ENCODE measurements at regions not wholly inside any gene's neighbourhood (a gene's known extent, or its start where the extent isn't known, plus 50 kb on each side); places are given as distances from the start of the nearest gene placed in this dataset.
"Not testable (repeated sequence)": the region's sequence is repeated elsewhere in the genome, so short reads cannot be mapped to it uniquely, and the experiment has no call there.

GRCh38 chr3:125822175-125822574 lies 146.8 kb upstream of the ROPN1B start:
- DNase-seq (ENCODE audit: low read depth), result peak; percentile 96

DNA sequence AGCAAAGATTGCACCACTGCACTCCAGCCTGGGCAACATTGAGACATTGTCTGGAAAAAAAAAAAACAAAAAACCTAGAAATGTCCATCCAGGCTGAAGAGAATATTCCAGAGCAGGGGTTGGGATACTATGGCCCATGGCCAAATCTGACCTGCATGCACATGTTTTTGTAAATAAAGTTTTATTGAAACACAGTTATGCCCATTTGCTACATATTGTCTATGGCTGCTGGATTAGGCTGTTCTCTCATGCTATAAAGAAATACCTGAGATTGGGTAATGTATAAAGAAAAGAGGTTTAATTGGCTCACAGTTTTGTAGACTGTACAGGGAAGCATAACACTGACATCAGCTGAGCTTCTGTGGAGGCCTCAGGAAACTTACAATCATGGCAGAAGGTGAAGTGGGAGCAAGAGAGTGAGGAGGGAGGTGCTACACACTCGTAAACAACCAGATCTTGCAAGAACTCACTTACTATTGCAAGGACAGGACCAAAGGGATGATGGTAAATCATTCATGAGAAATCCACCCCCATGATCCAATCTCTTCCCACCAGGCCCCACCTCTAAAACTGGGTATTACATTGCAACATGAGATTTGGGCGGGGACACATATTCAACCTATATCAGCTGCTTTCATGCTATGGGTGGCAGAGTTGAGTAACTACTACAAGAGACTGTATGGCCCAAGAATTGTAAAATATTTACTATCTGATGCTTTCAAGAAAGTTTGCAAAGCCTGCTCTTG lies 137.8 kb upstream of the ROPN1B start:
- not testable (repeated sequence) for DNase-seq (ENCODE audit: low read depth)

GRCh38 chr3:125835562-125835961 lies 133.4 kb upstream of the ROPN1B start:
- DNase-seq (ENCODE audit: low read depth), result not testable (repeated sequence)

DNA sequence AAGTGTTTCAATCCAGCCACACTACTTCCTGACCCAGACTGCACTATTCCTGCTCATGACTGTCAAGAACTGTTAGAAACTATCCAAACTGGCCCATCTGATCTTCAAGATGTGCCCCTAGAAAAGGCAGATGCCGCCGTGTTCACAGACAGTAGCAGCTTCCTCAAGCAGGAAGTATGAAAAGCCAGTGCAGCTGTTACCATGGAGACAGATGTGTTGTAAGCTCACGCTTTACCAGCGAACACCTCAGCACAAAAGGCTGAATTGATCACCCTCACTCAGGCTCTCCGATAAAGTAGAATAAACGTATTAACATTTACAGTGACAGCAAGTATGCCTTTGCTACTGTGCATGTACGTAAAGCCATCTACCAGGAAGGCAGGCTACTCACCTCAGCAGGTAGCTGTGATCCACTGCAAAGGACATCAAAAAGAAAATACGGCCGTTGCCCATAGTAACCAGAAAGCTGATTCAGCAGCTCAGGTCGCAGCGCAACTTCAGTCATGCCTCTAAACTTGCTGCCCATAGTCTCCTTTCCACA lies 132.9 kb upstream of the ROPN1B start:
- peak; percentile 63 for DNase-seq (ENCODE audit: low read depth)

- DNase-seq (ENCODE audit: low read depth), result not testable (repeated sequence)
Observed at GRCh38 chr3:125836786-125837185, 132.2 kb upstream of the ROPN1B start.

DNA sequence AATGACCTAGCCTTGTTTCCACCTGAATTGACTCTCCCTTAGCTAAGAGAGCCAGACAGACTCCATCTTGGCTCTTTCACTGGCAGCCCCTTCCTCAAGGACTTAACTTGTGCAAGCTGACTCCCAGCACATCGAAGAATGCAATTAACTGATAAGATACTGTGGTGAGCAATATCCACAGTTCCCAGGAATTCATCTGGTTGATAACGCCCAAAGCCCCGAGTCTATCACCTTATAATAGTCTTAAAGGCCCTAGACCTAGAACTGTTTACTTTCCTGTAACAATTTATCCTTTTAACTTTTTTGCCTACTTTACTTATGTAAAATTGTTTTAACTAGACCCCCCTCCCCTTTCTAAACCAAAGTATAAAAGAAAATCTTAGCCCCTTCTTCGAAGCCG lies 130.1 kb upstream of the ROPN1B start:
- not testable (repeated sequence) for DNase-seq (ENCODE audit: low read depth)

DNA sequence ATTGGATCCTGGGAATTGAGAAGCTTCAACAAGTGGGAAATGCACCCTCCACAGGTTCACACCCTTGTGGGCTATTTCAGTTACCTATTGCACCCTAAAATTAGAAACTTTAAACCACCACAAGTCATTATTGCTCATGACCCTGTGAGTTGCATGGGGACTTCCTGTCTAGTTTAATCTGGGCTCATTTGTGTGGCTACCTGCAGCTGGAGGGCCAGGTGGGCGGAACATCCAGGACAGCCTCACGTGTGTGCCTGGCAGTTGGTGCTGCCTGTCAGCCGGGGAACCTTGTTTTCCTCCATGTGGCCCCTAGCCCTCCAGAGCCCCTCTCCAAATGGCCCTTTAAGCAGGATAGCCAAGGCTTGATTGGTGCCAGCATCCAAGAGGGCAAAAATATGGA lies 128.5 kb upstream of the ROPN1B start:
- DNase-seq (ENCODE audit: low read depth), result not testable (repeated sequence)

DNA sequence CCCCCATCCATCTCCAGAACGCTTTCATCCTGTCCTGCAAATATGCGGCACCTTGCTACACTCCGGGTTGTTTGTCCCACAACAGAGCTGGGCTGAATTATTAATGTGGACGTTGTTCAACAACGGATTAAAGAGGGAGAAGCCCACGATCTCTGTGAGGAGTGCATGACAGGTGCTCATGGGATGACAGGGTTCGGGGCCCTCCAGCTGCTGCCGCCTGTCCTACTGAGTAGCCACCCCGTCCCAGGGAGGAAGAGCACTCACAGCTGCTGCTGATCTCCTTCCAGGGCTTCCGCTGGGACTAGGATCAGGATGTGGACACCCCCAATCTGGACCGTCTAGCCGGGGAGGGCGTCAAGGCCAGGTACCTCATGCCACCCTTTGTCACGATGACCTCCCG lies 121.0 kb upstream of the ROPN1B start:
- DNase-seq (ENCODE audit: low read depth), result not testable (repeated sequence)

DNA sequence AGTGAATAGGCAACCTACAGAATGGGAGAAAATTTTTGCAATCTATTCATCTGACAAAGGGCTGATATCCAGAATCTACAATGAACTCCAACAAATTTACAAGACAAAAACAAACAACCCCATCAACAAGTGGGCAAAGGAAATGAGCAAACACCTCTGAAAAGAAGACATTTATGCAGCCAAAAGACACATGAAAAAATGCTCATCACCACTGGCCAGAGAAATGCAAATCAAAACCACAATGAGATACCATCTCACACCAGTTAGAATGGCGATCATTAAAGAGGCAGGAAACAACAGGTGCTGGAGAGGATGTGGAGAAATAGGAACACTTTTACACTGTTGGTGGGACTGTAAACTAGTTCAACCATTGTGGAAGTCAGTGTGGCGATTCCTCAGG lies 114.0 kb upstream of the ROPN1B start:
- not testable (repeated sequence) for DNase-seq (ENCODE audit: low read depth)

DNA sequence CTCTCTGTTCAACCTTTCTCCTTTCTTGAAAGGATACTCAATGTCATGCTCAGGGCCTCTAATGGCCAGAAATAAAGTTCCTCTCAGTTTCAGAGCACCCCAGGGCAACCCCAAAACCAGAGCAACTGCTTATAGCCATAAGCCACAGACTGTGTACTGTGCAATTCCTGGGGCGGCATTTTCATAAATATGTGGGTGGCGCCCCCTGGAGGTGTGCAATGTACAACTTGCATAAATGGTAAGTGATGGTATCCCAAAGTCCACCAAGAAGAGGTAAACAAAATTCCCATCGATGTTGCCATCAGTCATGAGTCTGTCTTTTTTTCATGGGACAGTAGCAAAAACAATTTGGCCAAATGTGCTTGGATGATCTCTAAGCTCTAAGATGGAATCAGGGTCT lies 108.4 kb upstream of the ROPN1B start:
- not testable (repeated sequence) for DNase-seq (ENCODE audit: low read depth)

- DNase-seq (ENCODE audit: low read depth), result peak; percentile 16
Observed at GRCh38 chr3:125862841-125863254, 106.1 kb upstream of the ROPN1B start.

DNA sequence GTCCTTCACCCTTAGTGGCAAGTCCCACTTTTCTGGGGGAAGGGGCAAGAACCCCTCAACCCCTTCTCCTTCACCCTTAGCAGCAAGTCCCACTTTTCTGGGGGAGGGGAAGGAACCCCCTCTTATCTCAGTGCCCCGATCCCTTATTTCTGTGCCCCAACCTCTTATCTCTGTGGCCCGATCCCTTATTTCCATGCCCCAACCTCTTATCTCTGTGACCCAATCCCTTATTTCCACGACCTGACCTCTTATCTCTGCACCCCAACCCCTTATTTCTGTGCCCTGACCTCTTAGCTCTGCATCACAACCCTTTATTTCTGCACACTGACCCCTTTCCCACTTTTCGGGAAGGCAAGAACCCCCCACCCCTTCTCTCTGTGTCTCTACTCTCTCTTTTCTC lies 104.4 kb upstream of the ROPN1B start:
- DNase-seq (ENCODE audit: low read depth), result not testable (repeated sequence)

- peak; percentile 51 for DNase-seq (ENCODE audit: low read depth)
Observed at GRCh38 chr3:125886006-125886405, 83.0 kb upstream of the ROPN1B start.

DNA sequence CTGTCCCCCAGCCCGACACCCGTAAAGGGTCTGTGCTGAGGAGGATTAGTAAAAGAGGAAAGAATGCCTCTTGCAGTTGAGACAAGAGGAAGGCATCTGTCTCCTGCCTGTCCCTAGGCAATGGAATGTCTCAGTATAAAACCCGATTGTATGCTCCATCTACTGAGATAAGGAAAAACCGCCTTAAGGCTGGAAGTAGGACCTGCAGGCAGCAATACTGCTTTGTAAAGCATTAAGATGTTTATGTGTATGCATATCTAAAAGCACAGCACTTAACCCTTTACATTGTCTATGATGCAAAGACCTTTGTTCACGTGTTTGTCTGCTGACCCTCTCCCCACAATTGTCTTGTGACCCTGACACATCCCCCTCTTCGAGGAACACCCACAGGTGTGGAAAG lies 69.8 kb upstream of the ROPN1B start:
- DNase-seq (ENCODE audit: low read depth), result not testable (repeated sequence)

GRCh38 chr3:125901473-125901872 lies 67.5 kb upstream of the ROPN1B start:
- DNase-seq (ENCODE audit: low read depth), result not testable (repeated sequence)

- DNase-seq (ENCODE audit: low read depth), result not testable (repeated sequence)
Observed at GRCh38 chr3:125903780-125904455, 65.1 kb upstream of the ROPN1B start.

GRCh38 chr3:125907279-125907678 lies 61.7 kb upstream of the ROPN1B start:
- not testable (repeated sequence) for DNase-seq (ENCODE audit: low read depth)

- DNase-seq (ENCODE audit: low read depth), result not testable (repeated sequence)
Observed at GRCh38 chr3:125910851-125911250, 58.1 kb upstream of the ROPN1B start.

- DNase-seq (ENCODE audit: low read depth), result peak; percentile 52
Observed at GRCh38 chr3:125914608-125915436, 54.2 kb upstream of the ROPN1B start.

- peak; percentile 19 for DNase-seq (ENCODE audit: low read depth)
Observed at GRCh38 chr3:125915437-125915787, 53.6 kb upstream of the ROPN1B start.

- DNase-seq (ENCODE audit: low read depth), result peak; percentile 97
Observed at GRCh38 chr3:125915792-125916375, 53.1 kb upstream of the ROPN1B start.
